OCI-LY7 (cell line): ENCODE measurements at regions not wholly inside any gene's neighbourhood (a gene's known extent, or its start where the extent isn't known, plus 50 kb on each side); places are given as distances from the start of the nearest gene placed in this dataset.
"Not testable (repeated sequence)": the region's sequence is repeated elsewhere in the genome, so short reads cannot be mapped to it uniquely, and the experiment has no call there.

Experiments
- EZH2phosphoT487 ChIP-seq: fragments of 200-600 bp; sonication (generic); IDR thresholded peaks from 2 replicates; pipeline ENCODE4 v1.6.1; 2018; ENCODE audit warnings: low read depth, borderline replicate concordance, mild to moderate bottlenecking, mixed run types, antibody characterized with exemption, low read length, moderate library complexity, mixed read lengths
- TF ChIP-seq, protein P1 (sequence below): fragments of 200-600 bp; sonication (generic); conservative IDR thresholded peaks from 2 replicates; pipeline ENCODE4 v1.5.1; 2014; ENCODE audit warnings: mild to moderate bottlenecking, antibody characterized with exemption, low read length, moderate library complexity, mixed read lengths

DNA sequence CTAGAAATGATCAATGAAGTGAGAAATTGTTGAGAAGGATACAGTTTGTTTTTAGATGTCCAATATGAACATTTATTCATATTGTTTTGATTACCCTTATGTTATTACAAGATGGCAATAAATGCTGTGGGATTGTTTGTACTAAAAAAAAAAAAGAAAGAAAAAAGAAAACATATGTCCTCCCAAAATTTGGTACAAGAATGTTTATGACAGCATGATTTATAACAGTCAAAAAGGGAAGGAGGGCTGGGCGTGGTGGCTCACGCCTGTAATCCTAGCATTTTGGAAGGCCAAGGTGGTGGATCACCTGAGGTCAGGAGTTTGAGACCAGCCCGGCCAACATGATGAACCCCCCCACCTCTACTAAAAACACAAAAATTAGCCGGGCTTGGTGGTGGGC, 78.5 kb upstream of the ID2 start:
- TF ChIP-seq, protein P1, sequence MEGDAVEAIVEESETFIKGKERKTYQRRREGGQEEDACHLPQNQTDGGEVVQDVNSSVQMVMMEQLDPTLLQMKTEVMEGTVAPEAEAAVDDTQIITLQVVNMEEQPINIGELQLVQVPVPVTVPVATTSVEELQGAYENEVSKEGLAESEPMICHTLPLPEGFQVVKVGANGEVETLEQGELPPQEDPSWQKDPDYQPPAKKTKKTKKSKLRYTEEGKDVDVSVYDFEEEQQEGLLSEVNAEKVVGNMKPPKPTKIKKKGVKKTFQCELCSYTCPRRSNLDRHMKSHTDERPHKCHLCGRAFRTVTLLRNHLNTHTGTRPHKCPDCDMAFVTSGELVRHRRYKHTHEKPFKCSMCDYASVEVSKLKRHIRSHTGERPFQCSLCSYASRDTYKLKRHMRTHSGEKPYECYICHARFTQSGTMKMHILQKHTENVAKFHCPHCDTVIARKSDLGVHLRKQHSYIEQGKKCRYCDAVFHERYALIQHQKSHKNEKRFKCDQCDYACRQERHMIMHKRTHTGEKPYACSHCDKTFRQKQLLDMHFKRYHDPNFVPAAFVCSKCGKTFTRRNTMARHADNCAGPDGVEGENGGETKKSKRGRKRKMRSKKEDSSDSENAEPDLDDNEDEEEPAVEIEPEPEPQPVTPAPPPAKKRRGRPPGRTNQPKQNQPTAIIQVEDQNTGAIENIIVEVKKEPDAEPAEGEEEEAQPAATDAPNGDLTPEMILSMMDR, result not testable (repeated sequence)
- TF ChIP-seq EZH2phosphoT487, result not testable (repeated sequence)
